ENCODE measurements at regions not wholly inside any gene's neighbourhood (a gene's known extent, or its start where the extent isn't known, plus 50 kb on each side); places are given as distances from the start of the nearest gene placed in this dataset.
A peak's percentile ranks its signal among the peaks of the same experiment; 100 is the strongest.
"Not testable (repeated sequence)": the region's sequence is repeated elsewhere in the genome, so short reads cannot be mapped to it uniquely, and the experiment has no call there.

DNA sequence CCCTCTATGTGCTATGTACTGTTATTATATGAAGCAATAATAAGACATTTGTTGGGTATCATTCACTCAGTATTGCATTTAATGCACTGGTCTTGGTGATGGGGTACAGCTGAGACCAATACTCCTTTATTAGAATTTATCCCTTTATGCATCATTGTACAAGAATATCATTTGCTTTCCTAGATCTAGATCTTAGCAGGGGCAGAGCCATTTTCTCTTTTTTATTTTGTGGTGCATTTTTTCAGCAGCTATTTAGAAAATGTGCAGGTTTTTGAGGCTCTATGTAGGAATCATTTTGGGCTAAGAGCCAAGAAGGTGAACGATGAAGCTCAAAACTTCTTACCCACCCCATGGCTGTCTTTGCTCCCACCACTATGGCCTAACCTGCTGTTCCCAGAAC is 114.2 kb downstream of the OR2B2 start:
- TF ChIP-seq, protein P1, sequence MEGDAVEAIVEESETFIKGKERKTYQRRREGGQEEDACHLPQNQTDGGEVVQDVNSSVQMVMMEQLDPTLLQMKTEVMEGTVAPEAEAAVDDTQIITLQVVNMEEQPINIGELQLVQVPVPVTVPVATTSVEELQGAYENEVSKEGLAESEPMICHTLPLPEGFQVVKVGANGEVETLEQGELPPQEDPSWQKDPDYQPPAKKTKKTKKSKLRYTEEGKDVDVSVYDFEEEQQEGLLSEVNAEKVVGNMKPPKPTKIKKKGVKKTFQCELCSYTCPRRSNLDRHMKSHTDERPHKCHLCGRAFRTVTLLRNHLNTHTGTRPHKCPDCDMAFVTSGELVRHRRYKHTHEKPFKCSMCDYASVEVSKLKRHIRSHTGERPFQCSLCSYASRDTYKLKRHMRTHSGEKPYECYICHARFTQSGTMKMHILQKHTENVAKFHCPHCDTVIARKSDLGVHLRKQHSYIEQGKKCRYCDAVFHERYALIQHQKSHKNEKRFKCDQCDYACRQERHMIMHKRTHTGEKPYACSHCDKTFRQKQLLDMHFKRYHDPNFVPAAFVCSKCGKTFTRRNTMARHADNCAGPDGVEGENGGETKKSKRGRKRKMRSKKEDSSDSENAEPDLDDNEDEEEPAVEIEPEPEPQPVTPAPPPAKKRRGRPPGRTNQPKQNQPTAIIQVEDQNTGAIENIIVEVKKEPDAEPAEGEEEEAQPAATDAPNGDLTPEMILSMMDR (conservative IDR thresholded peaks at IDR 0.05) = no peak
- H3K14ac ChIP-seq (ENCODE audit: insufficient read depth, low read length) = no peak overlapping the region
- no peak overlapping the region for H4K8ac ChIP-seq (replicated peaks; ENCODE audit: insufficient read length, low read depth, low read length)

DNA sequence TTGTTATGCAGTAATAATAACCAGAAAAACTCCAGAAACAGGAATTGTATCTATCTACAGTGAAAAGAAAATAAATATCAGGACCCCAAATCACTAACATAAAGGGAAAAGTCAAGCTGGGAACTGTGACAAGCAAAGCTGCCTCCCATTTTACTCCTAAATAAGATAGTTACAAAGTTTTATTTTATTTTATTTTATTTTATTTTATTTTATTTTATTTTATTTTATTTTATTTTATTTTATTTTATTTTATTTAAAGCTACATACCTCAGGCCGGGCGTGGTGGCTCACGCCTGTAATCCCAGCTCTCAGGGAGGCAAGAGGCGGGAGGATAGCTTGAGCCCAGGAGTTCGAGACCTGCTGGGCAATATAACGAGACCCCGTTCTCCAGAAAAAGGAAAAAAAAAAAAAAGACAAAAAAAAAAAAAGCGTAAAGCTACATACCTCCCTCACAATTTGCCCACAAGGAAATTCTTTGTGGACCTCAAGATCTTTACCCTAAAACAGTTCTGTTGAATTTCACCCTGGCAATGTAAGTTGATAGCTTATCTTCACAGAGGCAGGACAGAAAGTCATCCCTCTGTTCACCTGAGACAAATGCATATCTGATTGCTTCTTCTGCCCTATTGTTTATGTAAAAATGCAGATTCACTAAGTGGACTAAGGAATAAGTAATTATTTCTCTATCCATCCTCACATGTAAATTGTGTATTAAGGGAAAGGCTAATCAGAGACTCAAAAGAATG is 115.3 kb downstream of the OR2B2 start:
- H2BK20ac ChIP-seq (ENCODE audit: low read depth, low read length, poor library complexity, severe bottlenecking); H4K20me1 ChIP-seq (ENCODE audit: control insufficient read depth, insufficient read depth, insufficient read length); H3K27me3 Mint-ChIP-seq (ENCODE audit: low read depth); H3K9ac ChIP-seq (ENCODE audit: extremely low read depth, insufficient read length, low read length); H3K79me2 ChIP-seq (ENCODE audit: insufficient read depth, low read length); H4K5ac ChIP-seq (ENCODE audit: insufficient read length, low read depth, low read length); H2BK15ac ChIP-seq (ENCODE audit: low read depth, low read length); H4K91ac ChIP-seq (ENCODE audit: insufficient read length, low read depth, low read length); H2BK12ac ChIP-seq (ENCODE audit: insufficient read length, low read depth, low read length); H2BK5ac ChIP-seq (ENCODE audit: insufficient read length, low read length); H3K9me3 ChIP-seq (ENCODE audit: control insufficient read depth, low read depth, low read length); H3K9me3 Mint-ChIP-seq; H3K79me1 ChIP-seq (ENCODE audit: insufficient read depth, low read depth, low read length, poor library complexity, severe bottlenecking); H4K8ac ChIP-seq (replicated peaks; ENCODE audit: insufficient read length, low read depth, low read length); H3K14ac ChIP-seq (ENCODE audit: insufficient read depth, low read length); H3K27ac ChIP-seq (ENCODE audit: insufficient read length, low read depth, low read length); H2BK120ac ChIP-seq (ENCODE audit: low read depth, low read length, poor library complexity, severe bottlenecking); H3K4me2 ChIP-seq (ENCODE audit: insufficient read depth, insufficient read length, low read length); H3K56ac ChIP-seq (ENCODE audit: insufficient read length, low read depth, low read length); H3K27ac Mint-ChIP-seq; H2AK5ac ChIP-seq (ENCODE audit: insufficient read length, low read length); H3K36me3 Mint-ChIP-seq (ENCODE audit: insufficient read depth in 1 of 3, low read depth in 3 of 3); DNase-seq; H3K23ac ChIP-seq (ENCODE audit: insufficient read length, low read depth, low read length); H3K4ac ChIP-seq (ENCODE audit: low read depth, low read length); H3K27me3 ChIP-seq (ENCODE audit: insufficient read depth, low read length); H2AFZ ChIP-seq (ENCODE audit: low read length); H3K18ac ChIP-seq (ENCODE audit: insufficient read length, low read depth, low read length); H3T11ph ChIP-seq (ENCODE audit: low read length); H3K4me1 ChIP-seq (ENCODE audit: insufficient read depth, low read length): not testable (repeated sequence)
- peak overlapping the region in 1 of 2 experiments; percentile 1; a peak in 1 of 5 replicates for H3K4me3 Mint-ChIP-seq
- H3K23me2 ChIP-seq (ENCODE audit: insufficient read length, low read depth, low read length, poor library complexity, severe bottlenecking) = peaks cover 11% of the 10 kb centered on the region
- peaks cover 12 to 23% of the 10 kb centered on the region in 2 experiments for H3K4me1 Mint-ChIP-seq
- no CpG with 5 or more reads among the region's 8 CpGs for WGBS (ENCODE audit: extremely low coverage, insufficient read length, low lambda C conversion rate)

More for the DNA sequence above, 114.2 kb downstream of the OR2B2 start:
- no peaks in the 10 kb centered on the region for H3K79me1 ChIP-seq (ENCODE audit: insufficient read depth, low read depth, low read length, poor library complexity, severe bottlenecking)
- peaks cover 3% of the 10 kb centered on the region for H3K23me2 ChIP-seq (ENCODE audit: insufficient read length, low read depth, low read length, poor library complexity, severe bottlenecking)
- no peak overlapping the region for H3K4me3 Mint-ChIP-seq
- H2AK5ac ChIP-seq (ENCODE audit: insufficient read length, low read length) = no peak overlapping the region
- H3K4me2 ChIP-seq (ENCODE audit: insufficient read depth, insufficient read length, low read length) = no peak overlapping the region
- no peak overlapping the region for H3K56ac ChIP-seq (ENCODE audit: insufficient read length, low read depth, low read length)
- no peak overlapping the region for H4K91ac ChIP-seq (ENCODE audit: insufficient read length, low read depth, low read length)
- H3K9me3 Mint-ChIP-seq = no peaks in the 10 kb centered on the region
- no peak overlapping the region for H2BK120ac ChIP-seq (ENCODE audit: low read depth, low read length, poor library complexity, severe bottlenecking)
- H3K4ac ChIP-seq (ENCODE audit: low read depth, low read length) = no peak overlapping the region
- no peak overlapping the region for H2BK5ac ChIP-seq (ENCODE audit: insufficient read length, low read length)
- H3K4me1 Mint-ChIP-seq = peaks cover 12 to 20% of the 10 kb centered on the region in 2 experiments
- no peak overlapping the region for H2BK15ac ChIP-seq (ENCODE audit: low read depth, low read length)
- H2BK20ac ChIP-seq (ENCODE audit: low read depth, low read length, poor library complexity, severe bottlenecking) = no peak overlapping the region
- no peaks in the 10 kb centered on the region for H3K79me2 ChIP-seq (ENCODE audit: insufficient read depth, low read length)
- peaks cover 3% of the 10 kb centered on the region; the same call in 1 of the 2 replicates for H3K4me1 ChIP-seq (ENCODE audit: insufficient read depth, low read length)
- no peak overlapping the region for H3K23ac ChIP-seq (ENCODE audit: insufficient read length, low read depth, low read length)
- no peak overlapping the region for H3K27ac ChIP-seq (ENCODE audit: insufficient read length, low read depth, low read length)
- H4K5ac ChIP-seq (ENCODE audit: insufficient read length, low read depth, low read length) = no peak overlapping the region
- no peaks in the 10 kb centered on the region for H3K27me3 ChIP-seq (ENCODE audit: insufficient read depth, low read length)
- no peak overlapping the region for H3K9ac ChIP-seq (ENCODE audit: extremely low read depth, insufficient read length, low read length)
- no peak for DNase-seq
- H3T11ph ChIP-seq (ENCODE audit: low read length) = no peak overlapping the region
- H2AFZ ChIP-seq (ENCODE audit: low read length) = no peak overlapping the region
- H4K20me1 ChIP-seq (ENCODE audit: control insufficient read depth, insufficient read depth, insufficient read length) = no peaks in the 10 kb centered on the region
- H2BK12ac ChIP-seq (ENCODE audit: insufficient read length, low read depth, low read length) = no peak overlapping the region
- no peaks in the 10 kb centered on the region for H3K36me3 Mint-ChIP-seq (ENCODE audit: insufficient read depth in 1 of 3, low read depth in 3 of 3)
- no peak overlapping the region for H3K18ac ChIP-seq (ENCODE audit: insufficient read length, low read depth, low read length)
- no peaks in the 10 kb centered on the region for H3K9me3 ChIP-seq (ENCODE audit: control insufficient read depth, low read depth, low read length)
- no peak overlapping the region for H3K27ac Mint-ChIP-seq
- no CpG with 5 or more reads among the region's 1 CpG for WGBS (ENCODE audit: extremely low coverage, insufficient read length, low lambda C conversion rate)
- H3K27me3 Mint-ChIP-seq (ENCODE audit: low read depth) = peaks cover 3% of the 10 kb centered on the region
